WTC11 (cell line): ENCODE measurements at regions not wholly inside any gene's neighbourhood (a gene's known extent, or its start where the extent isn't known, plus 50 kb on each side); places are given as distances from the start of the nearest gene placed in this dataset.

Experiments
- ATF6 ChIP-seq: sonication (generic); formaldehyde crosslinking; IDR thresholded peaks from 2 replicates; pipeline ENCODE4 v1.8.1; 2023; ENCODE audit warnings: mild to moderate bottlenecking, missing genetic modification reagents
- CREB1 ChIP-seq: sonication (generic); formaldehyde crosslinking; IDR thresholded peaks from 2 replicates; pipeline ENCODE4 v1.8.0; 2023; ENCODE audit warnings: mild to moderate bottlenecking, missing genetic modification reagents
- CTCF ChIP-seq: fragments of 200-600 bp; IDR thresholded peaks from 2 replicates; pipeline ENCODE4 v1.8.0; 2022; ENCODE audit warnings: antibody characterized with exemption
- ELF4 ChIP-seq: sonication (generic); formaldehyde crosslinking; IDR thresholded peaks from 2 replicates; pipeline ENCODE4 v1.8.1; 2022; ENCODE audit warnings: low read depth, mild to moderate bottlenecking, moderate library complexity, missing genetic modification reagents
- NFYB ChIP-seq: sonication (generic); formaldehyde crosslinking; conservative IDR thresholded peaks from 2 replicates; pipeline ENCODE4 v1.8.0; 2022; ENCODE audit warnings: low read depth, missing genetic modification reagents
- PRRX2 ChIP-seq: fragments of 250-450 bp; sonication (Bioruptor Pico); IDR thresholded peaks from 2 replicates; pipeline ENCODE4 v1.8.0; 2021; ENCODE audit warnings: mild to moderate bottlenecking
- SP1 ChIP-seq: sonication (generic); formaldehyde crosslinking; conservative IDR thresholded peaks from 2 replicates; pipeline ENCODE4 v1.8.1; 2022; ENCODE audit warnings: missing genetic modification reagents
- ZBTB21 ChIP-seq: sonication (generic); formaldehyde crosslinking; IDR thresholded peaks from 2 replicates; pipeline ENCODE4 v1.8.1; 2023; ENCODE audit warnings: mild to moderate bottlenecking, missing genetic modification reagents, borderline replicate concordance
- ZNF121 ChIP-seq: sonication (generic); formaldehyde crosslinking; IDR thresholded peaks from 2 replicates; pipeline ENCODE4 v1.8.0; 2023; ENCODE audit warnings: missing genetic modification reagents
- ZNF219 ChIP-seq: sonication (generic); formaldehyde crosslinking; IDR thresholded peaks from 2 replicates; pipeline ENCODE4 v1.8.0; 2023; ENCODE audit warnings: missing genetic modification reagents, mild to moderate bottlenecking, borderline replicate concordance
- TF ChIP-seq, protein P1 (sequence below): sonication (generic); formaldehyde crosslinking; IDR thresholded peaks from 2 replicates; pipeline ENCODE4 v1.8.1; 2022; ENCODE audit warnings: low read depth, mild to moderate bottlenecking, moderate library complexity, missing genetic modification reagents, borderline replicate concordance

DNA sequence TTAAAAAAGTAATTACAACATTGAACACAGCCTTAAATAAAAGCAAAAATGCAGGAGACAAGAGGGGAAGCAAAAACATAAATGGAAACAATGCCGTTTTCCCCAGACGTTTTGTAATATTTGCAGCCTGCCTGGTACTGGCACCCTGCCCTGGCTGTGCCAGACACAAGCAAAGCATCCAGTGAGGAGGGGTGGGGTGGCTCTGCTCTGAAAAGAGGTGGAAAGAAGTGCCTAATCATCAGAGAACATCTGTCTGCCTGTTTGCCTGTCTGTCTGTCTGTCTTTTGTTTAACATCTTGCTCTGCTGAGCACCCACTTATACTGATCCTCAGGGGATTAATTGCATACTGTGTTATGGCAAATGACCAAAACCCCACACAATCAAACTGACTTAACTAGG, 62.7 kb downstream of the C16orf82 start:
- TF ChIP-seq CTCF, result no peak
- no peak for TF ChIP-seq NFYB
- no peak for TF ChIP-seq PRRX2 (CRISPR knock-in tag)
- no peak for TF ChIP-seq ELF4 (CRISPR knock-in tag)
- TF ChIP-seq ZNF219 (CRISPR knock-in tag), result no peak
- TF ChIP-seq ATF6 (CRISPR knock-in tag), result no peak
- TF ChIP-seq CREB1 (CRISPR knock-in tag), result no peak
- TF ChIP-seq, protein P1, sequence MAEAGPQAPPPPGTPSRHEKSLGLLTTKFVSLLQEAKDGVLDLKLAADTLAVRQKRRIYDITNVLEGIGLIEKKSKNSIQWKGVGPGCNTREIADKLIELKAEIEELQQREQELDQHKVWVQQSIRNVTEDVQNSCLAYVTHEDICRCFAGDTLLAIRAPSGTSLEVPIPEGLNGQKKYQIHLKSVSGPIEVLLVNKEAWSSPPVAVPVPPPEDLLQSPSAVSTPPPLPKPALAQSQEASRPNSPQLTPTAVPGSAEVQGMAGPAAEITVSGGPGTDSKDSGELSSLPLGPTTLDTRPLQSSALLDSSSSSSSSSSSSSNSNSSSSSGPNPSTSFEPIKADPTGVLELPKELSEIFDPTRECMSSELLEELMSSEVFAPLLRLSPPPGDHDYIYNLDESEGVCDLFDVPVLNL (CRISPR knock-in tag), result no peak
- no peak for TF ChIP-seq ZBTB21 (CRISPR knock-in tag)
- no peak for TF ChIP-seq SP1 (CRISPR knock-in tag)
- TF ChIP-seq ZNF121 (CRISPR knock-in tag), result no peak
